K562 (cell line): ENCODE measurements at regions not wholly inside any gene's neighbourhood (a gene's known extent, or its start where the extent isn't known, plus 50 kb on each side); places are given as distances from the start of the nearest gene placed in this dataset.

Experiments used
- BHLHE40 ChIP-seq: IDR thresholded peaks from 2 replicates; pipeline ENCODE4 v1.6.1; 2011; ENCODE audit warnings: low read length, improper control_type of control experiment
- CBFA2T2 ChIP-seq: fragments of 450-650 bp; conservative IDR thresholded peaks from 2 replicates; pipeline ENCODE4 v1.6.1; 2017; ENCODE audit warnings: mild to moderate bottlenecking
- E2F8 ChIP-seq: fragments of 450-650 bp; IDR thresholded peaks from 2 replicates; pipeline ENCODE4 v1.7.1; 2018; ENCODE audit warnings: mild to moderate bottlenecking, low read depth; ENCODE audit not compliant: partially characterized antibody
- ELF4 ChIP-seq: fragments of 450-650 bp; formaldehyde crosslinking; IDR thresholded peaks from 2 replicates; pipeline ENCODE4 v1.4.0; 2022; ENCODE audit warnings: missing genetic modification characterization
- HBP1 ChIP-seq: fragments of 450-650 bp; formaldehyde crosslinking; IDR thresholded peaks from 2 replicates; pipeline ENCODE4 v1.4.0; 2022; ENCODE audit warnings: missing genetic modification characterization
- SMAD2 ChIP-seq: fragments of 150-350 bp; IDR thresholded peaks from 2 replicates; pipeline ENCODE4 v1.6.1; 2014; ENCODE audit warnings: low read depth, mild to moderate bottlenecking, low read length
- TAF15 ChIP-seq: fragments of 200-400 bp; formaldehyde crosslinking; IDR thresholded peaks from 2 replicates; pipeline ENCODE4 v1.6.1; 2017; ENCODE audit warnings: mild to moderate bottlenecking, low read depth, low read length, moderate library complexity
- ZBTB17 ChIP-seq: fragments of 450-650 bp; formaldehyde crosslinking; IDR thresholded peaks from 2 replicates; pipeline ENCODE4 v1.4.0; 2020; ENCODE audit warnings: mild to moderate bottlenecking
- ZNF512 ChIP-seq: IDR thresholded peaks from 2 replicates; pipeline ENCODE4 v1.6.1; 2016; ENCODE audit warnings: missing genetic modification characterization, missing compliant biosample characterization

GRCh38 chrX:79728421-79728820, 286.1 kb upstream of the TBX22 start (continued):
- no peak for TF ChIP-seq TAF15
- TF ChIP-seq ELF4 (CRISPR knock-in tag): no peak
- no peak for TF ChIP-seq E2F8
- no peak for TF ChIP-seq ZNF512 (tag)
- TF ChIP-seq ZBTB17 (CRISPR knock-in tag): no peak
- no peak for TF ChIP-seq CBFA2T2
- no peak for TF ChIP-seq SMAD2
- TF ChIP-seq BHLHE40: no peak
- TF ChIP-seq HBP1: no peak
